ENCODE measurements at regions not wholly inside any gene's neighbourhood (a gene's known extent, or its start where the extent isn't known, plus 50 kb on each side); places are given as distances from the start of the nearest gene placed in this dataset.

DNA sequence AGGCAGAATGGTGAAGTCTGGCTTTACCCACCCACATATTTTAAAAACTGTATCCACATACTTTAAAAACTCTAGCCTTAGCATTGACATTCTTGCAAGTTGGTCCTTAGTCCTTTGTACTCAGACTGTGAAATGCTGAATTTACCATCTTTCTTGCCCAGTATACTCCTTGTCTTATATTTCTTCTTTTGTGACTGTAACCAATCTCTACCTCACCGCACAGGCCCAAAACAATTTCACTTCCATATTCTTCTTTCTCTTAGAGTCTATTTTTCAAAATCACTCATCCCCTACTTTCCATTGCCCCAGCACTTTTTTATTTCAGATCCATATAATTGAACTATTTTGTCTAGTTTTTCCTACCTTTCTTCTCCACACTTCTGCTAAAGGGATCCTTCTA, 892.4 kb upstream of the B3GALT2 start:
- TF ChIP-seq POLR2A (IDR thresholded peaks at IDR 0.05; ENCODE audit: low read depth, low read length), result no peak
- TF ChIP-seq, protein P1, sequence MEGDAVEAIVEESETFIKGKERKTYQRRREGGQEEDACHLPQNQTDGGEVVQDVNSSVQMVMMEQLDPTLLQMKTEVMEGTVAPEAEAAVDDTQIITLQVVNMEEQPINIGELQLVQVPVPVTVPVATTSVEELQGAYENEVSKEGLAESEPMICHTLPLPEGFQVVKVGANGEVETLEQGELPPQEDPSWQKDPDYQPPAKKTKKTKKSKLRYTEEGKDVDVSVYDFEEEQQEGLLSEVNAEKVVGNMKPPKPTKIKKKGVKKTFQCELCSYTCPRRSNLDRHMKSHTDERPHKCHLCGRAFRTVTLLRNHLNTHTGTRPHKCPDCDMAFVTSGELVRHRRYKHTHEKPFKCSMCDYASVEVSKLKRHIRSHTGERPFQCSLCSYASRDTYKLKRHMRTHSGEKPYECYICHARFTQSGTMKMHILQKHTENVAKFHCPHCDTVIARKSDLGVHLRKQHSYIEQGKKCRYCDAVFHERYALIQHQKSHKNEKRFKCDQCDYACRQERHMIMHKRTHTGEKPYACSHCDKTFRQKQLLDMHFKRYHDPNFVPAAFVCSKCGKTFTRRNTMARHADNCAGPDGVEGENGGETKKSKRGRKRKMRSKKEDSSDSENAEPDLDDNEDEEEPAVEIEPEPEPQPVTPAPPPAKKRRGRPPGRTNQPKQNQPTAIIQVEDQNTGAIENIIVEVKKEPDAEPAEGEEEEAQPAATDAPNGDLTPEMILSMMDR (IDR thresholded peaks at IDR 0.05; ENCODE audit: extremely low read depth in 1 of 2, insufficient read depth in 1 of 2, low read depth in 1 of 2, low read length in 2 of 2), result no peak
- no peak for TF ChIP-seq POLR2AphosphoS5 (IDR thresholded peaks at IDR 0.05; ENCODE audit: insufficient read depth, low read depth, low read length)
- TF ChIP-seq EZH2 (IDR thresholded peaks at IDR 0.05; ENCODE audit: borderline replicate concordance, low read depth, low read length, severe bottlenecking), result no peak
- TF ChIP-seq JUN (IDR thresholded peaks at IDR 0.05; ENCODE audit: borderline replicate concordance, insufficient read depth, insufficient read length, low read depth), result no peak
- TF ChIP-seq, protein P2, sequence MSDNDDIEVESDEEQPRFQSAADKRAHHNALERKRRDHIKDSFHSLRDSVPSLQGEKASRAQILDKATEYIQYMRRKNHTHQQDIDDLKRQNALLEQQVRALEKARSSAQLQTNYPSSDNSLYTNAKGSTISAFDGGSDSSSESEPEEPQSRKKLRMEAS (IDR thresholded peaks at IDR 0.05; ENCODE audit: insufficient read depth, insufficient read length), result no peak
- no peak for TF ChIP-seq FOS (IDR thresholded peaks at IDR 0.05; ENCODE audit: borderline replicate concordance, insufficient read depth, low read length)
